ENCODE measurements at regions not wholly inside any gene's neighbourhood (a gene's known extent, or its start where the extent isn't known, plus 50 kb on each side); places are given as distances from the start of the nearest gene placed in this dataset.

DNA sequence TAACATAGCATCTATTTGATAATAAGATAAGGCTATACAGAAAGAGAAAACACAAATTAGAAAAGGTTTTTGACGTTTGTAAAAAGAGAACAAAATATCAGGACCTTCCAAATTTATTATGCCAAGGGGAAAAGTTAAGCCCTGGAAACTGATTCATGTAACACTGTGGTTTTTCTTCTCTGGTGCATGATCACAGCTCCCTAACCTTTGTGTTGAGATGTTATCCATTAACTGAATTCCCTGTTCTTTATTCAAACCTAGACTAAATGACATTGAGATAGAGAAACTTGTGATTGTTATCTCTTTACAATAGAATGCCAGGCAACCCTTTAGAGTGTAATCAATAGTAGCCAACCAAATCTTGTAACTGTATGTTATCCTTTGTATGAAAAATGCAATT is 141.5 kb upstream of the NRG3 start (continued):
- TF ChIP-seq, protein P1, sequence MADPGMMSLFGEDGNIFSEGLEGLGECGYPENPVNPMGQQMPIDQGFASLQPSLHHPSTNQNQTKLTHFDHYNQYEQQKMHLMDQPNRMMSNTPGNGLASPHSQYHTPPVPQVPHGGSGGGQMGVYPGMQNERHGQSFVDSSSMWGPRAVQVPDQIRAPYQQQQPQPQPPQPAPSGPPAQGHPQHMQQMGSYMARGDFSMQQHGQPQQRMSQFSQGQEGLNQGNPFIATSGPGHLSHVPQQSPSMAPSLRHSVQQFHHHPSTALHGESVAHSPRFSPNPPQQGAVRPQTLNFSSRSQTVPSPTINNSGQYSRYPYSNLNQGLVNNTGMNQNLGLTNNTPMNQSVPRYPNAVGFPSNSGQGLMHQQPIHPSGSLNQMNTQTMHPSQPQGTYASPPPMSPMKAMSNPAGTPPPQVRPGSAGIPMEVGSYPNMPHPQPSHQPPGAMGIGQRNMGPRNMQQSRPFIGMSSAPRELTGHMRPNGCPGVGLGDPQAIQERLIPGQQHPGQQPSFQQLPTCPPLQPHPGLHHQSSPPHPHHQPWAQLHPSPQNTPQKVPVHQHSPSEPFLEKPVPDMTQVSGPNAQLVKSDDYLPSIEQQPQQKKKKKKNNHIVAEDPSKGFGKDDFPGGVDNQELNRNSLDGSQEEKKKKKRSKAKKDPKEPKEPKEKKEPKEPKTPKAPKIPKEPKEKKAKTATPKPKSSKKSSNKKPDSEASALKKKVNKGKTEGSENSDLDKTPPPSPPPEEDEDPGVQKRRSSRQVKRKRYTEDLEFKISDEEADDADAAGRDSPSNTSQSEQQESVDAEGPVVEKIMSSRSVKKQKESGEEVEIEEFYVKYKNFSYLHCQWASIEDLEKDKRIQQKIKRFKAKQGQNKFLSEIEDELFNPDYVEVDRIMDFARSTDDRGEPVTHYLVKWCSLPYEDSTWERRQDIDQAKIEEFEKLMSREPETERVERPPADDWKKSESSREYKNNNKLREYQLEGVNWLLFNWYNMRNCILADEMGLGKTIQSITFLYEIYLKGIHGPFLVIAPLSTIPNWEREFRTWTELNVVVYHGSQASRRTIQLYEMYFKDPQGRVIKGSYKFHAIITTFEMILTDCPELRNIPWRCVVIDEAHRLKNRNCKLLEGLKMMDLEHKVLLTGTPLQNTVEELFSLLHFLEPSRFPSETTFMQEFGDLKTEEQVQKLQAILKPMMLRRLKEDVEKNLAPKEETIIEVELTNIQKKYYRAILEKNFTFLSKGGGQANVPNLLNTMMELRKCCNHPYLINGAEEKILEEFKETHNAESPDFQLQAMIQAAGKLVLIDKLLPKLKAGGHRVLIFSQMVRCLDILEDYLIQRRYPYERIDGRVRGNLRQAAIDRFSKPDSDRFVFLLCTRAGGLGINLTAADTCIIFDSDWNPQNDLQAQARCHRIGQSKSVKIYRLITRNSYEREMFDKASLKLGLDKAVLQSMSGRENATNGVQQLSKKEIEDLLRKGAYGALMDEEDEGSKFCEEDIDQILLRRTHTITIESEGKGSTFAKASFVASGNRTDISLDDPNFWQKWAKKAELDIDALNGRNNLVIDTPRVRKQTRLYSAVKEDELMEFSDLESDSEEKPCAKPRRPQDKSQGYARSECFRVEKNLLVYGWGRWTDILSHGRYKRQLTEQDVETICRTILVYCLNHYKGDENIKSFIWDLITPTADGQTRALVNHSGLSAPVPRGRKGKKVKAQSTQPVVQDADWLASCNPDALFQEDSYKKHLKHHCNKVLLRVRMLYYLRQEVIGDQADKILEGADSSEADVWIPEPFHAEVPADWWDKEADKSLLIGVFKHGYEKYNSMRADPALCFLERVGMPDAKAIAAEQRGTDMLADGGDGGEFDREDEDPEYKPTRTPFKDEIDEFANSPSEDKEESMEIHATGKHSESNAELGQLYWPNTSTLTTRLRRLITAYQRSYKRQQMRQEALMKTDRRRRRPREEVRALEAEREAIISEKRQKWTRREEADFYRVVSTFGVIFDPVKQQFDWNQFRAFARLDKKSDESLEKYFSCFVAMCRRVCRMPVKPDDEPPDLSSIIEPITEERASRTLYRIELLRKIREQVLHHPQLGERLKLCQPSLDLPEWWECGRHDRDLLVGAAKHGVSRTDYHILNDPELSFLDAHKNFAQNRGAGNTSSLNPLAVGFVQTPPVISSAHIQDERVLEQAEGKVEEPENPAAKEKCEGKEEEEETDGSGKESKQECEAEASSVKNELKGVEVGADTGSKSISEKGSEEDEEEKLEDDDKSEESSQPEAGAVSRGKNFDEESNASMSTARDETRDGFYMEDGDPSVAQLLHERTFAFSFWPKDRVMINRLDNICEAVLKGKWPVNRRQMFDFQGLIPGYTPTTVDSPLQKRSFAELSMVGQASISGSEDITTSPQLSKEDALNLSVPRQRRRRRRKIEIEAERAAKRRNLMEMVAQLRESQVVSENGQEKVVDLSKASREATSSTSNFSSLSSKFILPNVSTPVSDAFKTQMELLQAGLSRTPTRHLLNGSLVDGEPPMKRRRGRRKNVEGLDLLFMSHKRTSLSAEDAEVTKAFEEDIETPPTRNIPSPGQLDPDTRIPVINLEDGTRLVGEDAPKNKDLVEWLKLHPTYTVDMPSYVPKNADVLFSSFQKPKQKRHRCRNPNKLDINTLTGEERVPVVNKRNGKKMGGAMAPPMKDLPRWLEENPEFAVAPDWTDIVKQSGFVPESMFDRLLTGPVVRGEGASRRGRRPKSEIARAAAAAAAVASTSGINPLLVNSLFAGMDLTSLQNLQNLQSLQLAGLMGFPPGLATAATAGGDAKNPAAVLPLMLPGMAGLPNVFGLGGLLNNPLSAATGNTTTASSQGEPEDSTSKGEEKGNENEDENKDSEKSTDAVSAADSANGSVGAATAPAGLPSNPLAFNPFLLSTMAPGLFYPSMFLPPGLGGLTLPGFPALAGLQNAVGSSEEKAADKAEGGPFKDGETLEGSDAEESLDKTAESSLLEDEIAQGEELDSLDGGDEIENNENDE (IDR thresholded peaks at IDR 0.05; ENCODE audit: insufficient replicate concordance, low read length), result no peak
- TF ChIP-seq RFX5 (IDR thresholded peaks at IDR 0.05; ENCODE audit: borderline replicate concordance, low read depth, low read length), result no peak
